IPS-18a (cell line): ENCODE measurements at regions not wholly inside any gene's neighbourhood (a gene's known extent, or its start where the extent isn't known, plus 50 kb on each side); places are given as distances from the start of the nearest gene placed in this dataset.

Experiments
- H3K27ac ChIP-seq: one replicate; pipeline ENCODE4 v1.5.1; 2013; ENCODE audit warnings: low read length
- H3K27me3 ChIP-seq: one replicate; pipeline ENCODE4 v1.6.1; 2013; ENCODE audit warnings: mild to moderate bottlenecking, low read length; ENCODE audit not compliant: control insufficient read depth, insufficient read depth
- H3K36me3 ChIP-seq: one replicate; pipeline ENCODE4 v1.6.1; 2013; ENCODE audit warnings: low read depth, low read length; ENCODE audit not compliant: control insufficient read depth
- H3K4me1 ChIP-seq: one replicate; pipeline ENCODE4 v1.6.1; 2013; ENCODE audit warnings: low read depth, low read length; ENCODE audit not compliant: control insufficient read depth
- H3K4me3 ChIP-seq: one replicate; pipeline ENCODE4 v1.5.1; 2013; ENCODE audit warnings: low read length
- H3K9ac ChIP-seq: one replicate; pipeline ENCODE4 v1.6.1; 2013; ENCODE audit warnings: mild to moderate bottlenecking, low read length, moderate library complexity
- H3K9me3 ChIP-seq: one replicate; pipeline ENCODE4 v1.6.1; 2013; ENCODE audit warnings: low read depth, low read length; ENCODE audit not compliant: control insufficient read depth

DNA sequence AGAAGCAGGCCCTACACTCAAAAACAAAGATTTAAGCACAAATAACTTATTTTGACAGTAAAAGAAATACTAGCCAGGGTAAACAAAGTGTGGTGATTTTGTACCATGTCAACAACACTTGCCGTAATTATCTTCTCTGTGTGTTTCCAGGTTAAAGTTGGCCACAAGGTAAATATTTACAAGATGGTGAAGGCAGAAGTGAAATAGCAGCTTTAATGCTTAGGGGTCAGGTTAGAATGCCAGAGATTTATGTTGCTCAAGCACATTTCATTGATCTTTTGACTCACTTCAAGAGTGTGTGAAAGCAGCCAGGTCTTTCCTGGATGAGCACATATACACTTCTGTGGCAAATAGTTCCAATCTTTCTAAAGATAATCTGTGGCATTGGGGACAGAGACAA is 270.2 kb upstream of the LUZP2 start:
- H3K27me3 ChIP-seq = no peaks in the 10 kb centered on the region
- H3K9me3 ChIP-seq = no peaks in the 10 kb centered on the region
- H3K36me3 ChIP-seq = no peaks in the 10 kb centered on the region
- no peak overlapping the region for H3K27ac ChIP-seq
- no peaks in the 10 kb centered on the region for H3K4me1 ChIP-seq
- no peak overlapping the region for H3K4me3 ChIP-seq
- H3K9ac ChIP-seq = no peak overlapping the region

DNA sequence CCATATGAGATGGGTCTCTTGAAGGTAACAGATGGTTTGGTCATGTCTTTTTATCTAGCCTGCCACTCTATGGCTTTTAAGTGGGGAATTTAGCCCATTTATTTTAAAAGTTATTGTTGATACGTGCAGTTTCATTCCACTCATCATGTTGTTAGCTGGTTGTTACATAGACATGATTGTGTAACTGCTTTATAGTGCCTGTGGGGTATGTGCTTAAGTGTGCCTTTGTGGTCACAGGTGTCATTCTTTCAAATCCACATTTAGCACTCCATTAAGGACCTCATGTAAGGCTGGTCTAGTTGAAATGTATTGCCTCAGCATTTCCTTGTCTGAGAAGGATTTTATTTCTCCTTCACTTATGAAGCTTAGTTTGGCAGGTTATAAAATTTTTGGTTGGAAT is 263.8 kb upstream of the LUZP2 start:
- Histone ChIP-seq H3K27ac (no peak overlapping the region), H3K4me3 (no peak overlapping the region), H3K4me1 (no peaks in the 10 kb centered on the region), H3K36me3 (no peaks in the 10 kb centered on the region), H3K9ac (no peak overlapping the region), H3K27me3 (no peaks in the 10 kb centered on the region), H3K9me3 (no peaks in the 10 kb centered on the region)

DNA sequence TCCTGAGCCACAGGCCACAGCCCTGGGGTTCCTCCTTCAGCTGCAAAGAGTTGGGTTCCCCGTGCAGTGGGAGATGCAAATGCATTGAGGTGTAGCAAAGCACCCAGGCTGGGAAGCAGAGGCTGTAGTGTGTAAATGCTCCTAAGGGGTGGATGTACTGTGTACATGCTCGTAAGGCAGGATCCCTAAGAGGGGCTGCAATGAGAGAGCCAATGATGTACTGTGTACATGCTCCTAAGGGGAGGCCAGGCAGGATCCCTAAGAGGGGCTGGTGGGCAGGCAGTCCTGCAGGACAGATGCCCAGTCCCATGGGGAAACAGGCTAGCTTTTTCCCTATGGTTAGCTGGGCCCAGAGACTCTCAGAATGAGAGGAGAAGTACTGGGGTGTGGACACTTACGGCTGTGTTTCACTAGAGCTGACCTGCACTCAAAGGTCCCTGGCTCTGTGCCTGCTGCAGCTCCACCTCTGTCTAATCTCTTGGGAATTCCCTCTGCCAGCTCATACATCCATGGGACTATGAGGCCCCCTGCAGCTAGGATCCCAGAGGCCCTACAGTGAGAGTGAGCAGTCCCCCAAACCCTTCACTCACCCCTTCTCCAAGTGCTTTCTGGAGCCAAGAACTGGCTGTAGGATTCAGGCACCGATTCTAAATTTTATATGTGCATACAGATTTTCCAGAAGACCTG is 261.9 kb upstream of the LUZP2 start:
- H3K27ac ChIP-seq = no peak overlapping the region
- H3K27me3 ChIP-seq = no peaks in the 10 kb centered on the region
- H3K36me3 ChIP-seq = no peaks in the 10 kb centered on the region
- no peaks in the 10 kb centered on the region for H3K4me1 ChIP-seq
- H3K9ac ChIP-seq = no peak overlapping the region
- no peaks in the 10 kb centered on the region for H3K9me3 ChIP-seq
- no peak overlapping the region for H3K4me3 ChIP-seq

DNA sequence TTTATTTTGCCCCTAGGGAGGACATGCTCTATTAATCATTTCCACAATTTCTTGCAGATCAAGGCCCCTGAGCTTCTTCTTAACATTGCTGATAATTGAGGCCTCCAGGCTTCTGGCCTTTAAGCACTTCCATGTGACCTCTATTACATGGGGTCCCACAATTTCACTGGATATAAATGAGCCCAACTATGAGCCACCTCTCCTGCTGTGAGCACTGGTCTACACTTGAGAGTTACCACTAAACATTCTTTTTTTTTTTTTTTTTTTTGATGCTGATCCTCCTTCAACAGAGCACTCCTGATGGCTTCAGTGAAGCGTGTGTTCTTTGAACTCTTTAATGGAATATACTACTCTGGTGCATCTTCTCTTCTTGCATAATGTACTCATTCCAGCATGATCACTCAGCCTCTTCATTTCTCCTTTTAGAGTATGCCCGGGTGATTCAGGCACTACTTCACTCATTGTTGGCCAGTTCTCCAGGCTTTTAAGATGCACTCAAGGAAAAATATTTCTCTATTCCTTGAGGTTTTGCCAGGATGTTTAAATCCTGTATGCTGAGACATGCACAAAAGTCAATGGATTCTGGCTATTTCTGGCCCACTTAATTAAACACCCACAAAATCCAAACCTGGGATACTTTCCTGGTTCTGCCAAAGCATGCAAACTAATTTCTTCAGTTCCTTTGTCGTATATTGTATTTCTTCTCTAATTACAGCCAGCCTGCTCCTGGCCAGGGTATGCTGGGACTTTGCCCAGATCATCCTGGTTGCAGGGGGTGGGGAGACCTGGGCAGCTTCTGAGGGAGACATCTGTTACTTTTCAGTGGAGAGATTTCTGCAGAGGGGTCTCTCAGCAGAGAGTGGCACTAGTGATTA is 257.8 kb upstream of the LUZP2 start:
- Histone ChIP-seq H3K4me3 (no peak overlapping the region), H3K9me3 (no peaks in the 10 kb centered on the region), H3K27me3 (no peaks in the 10 kb centered on the region), H3K4me1 (no peaks in the 10 kb centered on the region), H3K27ac (no peak overlapping the region), H3K9ac (no peak overlapping the region), H3K36me3 (no peaks in the 10 kb centered on the region)

DNA sequence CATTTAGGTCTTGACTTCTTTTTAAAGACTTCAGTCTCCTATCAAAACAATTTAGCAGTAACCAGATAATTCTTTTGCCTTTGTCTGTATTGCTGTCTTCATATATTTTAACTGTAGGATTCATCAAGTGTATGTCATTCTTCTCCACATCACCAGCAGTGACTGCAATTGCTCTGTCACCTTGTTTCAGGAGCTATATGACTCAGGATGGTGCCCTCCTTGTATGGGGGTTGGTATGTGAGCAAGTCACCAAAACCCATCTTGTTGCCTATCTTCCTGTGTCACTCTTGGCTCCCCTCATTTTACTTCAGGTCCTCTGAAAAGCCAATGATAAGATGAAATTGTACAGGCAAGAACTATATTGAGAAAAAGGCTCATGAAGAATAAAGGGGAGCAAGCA is 256.9 kb upstream of the LUZP2 start:
- Histone ChIP-seq H3K9me3 (no peaks in the 10 kb centered on the region), H3K4me1 (no peaks in the 10 kb centered on the region), H3K27me3 (no peaks in the 10 kb centered on the region), H3K27ac (no peak overlapping the region), H3K9ac (no peak overlapping the region), H3K4me3 (no peak overlapping the region), H3K36me3 (no peaks in the 10 kb centered on the region)

DNA sequence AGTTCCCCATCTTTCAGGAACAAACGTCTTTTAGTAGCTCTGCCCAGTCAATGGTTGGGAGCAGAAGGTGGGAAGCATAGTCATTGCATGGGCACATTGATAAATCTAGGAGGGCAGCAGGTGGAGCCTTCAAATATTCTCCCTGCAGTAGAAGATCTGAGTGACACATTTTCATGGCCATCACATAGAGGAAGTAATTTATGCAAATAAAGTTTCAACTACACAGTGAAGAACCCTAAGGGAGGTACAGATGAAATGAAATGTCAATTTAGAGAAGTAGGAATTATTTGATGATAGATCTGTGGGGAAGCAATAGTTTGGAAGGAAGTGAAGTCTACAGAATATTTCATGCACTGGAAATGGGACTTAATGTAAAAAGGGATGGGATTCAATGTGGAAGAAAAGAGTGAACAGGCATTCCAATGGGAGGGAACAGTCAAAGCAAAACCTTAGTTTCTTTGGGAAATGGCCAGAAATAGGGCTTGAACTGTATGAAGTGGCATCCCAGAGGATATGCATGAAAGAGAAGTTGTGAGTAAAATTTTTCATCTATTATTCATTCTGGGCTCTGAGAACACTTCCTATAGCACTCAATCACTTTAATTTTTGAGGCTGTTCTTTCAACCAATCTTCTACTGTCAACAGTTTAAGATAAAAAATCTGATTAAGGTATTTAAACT is 256.2 kb upstream of the LUZP2 start:
- no peak overlapping the region for H3K4me3 ChIP-seq
- no peaks in the 10 kb centered on the region for H3K4me1 ChIP-seq
- H3K36me3 ChIP-seq = no peaks in the 10 kb centered on the region
- no peak overlapping the region for H3K9ac ChIP-seq
- H3K27ac ChIP-seq = no peak overlapping the region
- no peaks in the 10 kb centered on the region for H3K9me3 ChIP-seq
- no peaks in the 10 kb centered on the region for H3K27me3 ChIP-seq

DNA sequence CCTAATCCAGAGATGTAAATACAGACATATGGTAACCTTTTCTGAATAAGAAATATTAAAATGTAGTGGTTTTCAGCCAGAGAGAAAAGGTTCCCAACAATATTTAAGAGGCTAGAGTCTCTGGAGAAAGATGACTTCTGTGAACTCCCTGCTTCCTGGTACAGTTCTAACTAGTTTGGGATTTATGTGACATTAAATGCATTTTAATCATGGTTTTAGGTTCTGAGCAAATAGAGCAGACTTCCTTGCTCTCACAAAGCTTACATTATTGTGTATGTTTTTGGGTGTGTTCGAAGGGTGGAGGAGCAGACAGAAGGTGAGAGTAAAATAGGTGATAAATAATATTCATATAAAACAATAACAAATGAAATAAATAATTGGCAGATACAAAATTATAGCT is 250.1 kb upstream of the LUZP2 start:
- no peaks in the 10 kb centered on the region for H3K4me1 ChIP-seq
- H3K27ac ChIP-seq = no peak overlapping the region
- H3K4me3 ChIP-seq = no peak overlapping the region
- no peak overlapping the region for H3K9ac ChIP-seq
- no peaks in the 10 kb centered on the region for H3K9me3 ChIP-seq
- no peaks in the 10 kb centered on the region for H3K36me3 ChIP-seq
- H3K27me3 ChIP-seq = no peaks in the 10 kb centered on the region

DNA sequence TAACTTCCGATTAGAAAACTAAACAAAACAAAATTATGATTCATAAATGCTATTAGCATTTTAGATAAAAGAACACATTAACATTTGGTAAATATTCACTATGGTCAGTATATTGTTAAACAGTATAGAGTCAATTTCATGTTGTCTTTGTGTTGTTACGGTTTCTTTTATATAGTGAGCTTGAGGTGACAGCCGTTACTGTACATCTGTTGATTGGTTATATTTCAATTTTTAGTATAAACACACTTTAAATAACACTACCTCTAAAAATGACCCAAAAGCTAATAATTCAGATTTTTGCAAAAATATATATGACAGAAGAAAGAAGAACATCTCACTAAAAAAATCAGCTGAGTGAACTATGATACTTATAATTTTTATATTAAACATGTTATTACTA is 249.0 kb upstream of the LUZP2 start:
- H3K9me3 ChIP-seq = no peaks in the 10 kb centered on the region
- no peak overlapping the region for H3K4me3 ChIP-seq
- H3K9ac ChIP-seq = no peak overlapping the region
- no peaks in the 10 kb centered on the region for H3K4me1 ChIP-seq
- no peaks in the 10 kb centered on the region for H3K36me3 ChIP-seq
- H3K27ac ChIP-seq = no peak overlapping the region
- no peaks in the 10 kb centered on the region for H3K27me3 ChIP-seq

DNA sequence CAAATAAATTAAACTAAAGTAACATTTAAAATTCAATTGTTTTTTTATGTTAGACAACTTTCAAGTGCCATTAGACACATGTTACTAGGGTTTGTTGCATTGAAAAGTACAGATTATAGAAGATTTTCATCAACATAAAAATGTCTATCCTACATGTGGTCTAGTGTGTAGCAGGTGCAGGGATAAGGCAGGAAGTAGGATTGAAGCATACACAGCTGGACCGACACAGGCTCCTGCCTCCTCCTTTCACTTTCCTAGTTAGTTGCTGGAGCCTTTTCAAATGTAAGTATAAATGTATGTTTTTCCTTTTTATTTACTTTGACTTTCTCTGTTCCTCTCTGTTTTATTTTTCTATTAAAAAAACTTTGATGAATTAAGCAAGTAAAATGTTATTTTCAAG is 246.9 kb upstream of the LUZP2 start:
- Histone ChIP-seq H3K36me3 (no peaks in the 10 kb centered on the region), H3K9ac (no peak overlapping the region), H3K4me1 (no peaks in the 10 kb centered on the region), H3K4me3 (no peak overlapping the region), H3K9me3 (no peaks in the 10 kb centered on the region), H3K27ac (no peak overlapping the region), H3K27me3 (no peaks in the 10 kb centered on the region)

DNA sequence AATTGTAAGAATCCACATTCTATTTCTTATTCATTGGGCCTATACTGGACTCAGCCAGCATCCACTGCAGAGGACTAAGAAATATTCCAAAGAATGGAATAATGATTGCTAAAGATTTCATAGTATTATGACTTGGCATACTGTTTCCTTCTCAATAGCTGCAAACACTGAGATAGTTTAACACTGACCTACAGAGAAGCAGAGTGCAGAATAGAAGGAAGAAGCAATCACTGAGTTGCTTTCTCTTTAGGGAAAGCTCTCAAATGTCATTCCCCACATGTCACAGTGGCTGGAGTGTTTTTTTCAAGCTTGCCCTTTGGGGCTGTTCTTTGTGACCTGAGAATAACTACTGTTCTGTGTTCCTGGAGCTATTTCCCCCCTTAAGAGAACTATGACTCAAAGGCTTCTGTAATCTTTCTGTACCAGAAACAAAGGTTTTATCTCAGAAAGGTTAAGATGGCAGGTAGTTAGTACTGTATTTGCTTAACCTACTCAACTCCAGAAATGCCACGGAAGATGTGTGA is 243.6 kb upstream of the LUZP2 start:
- H3K4me1 ChIP-seq = no peaks in the 10 kb centered on the region
- no peaks in the 10 kb centered on the region for H3K27me3 ChIP-seq

DNA sequence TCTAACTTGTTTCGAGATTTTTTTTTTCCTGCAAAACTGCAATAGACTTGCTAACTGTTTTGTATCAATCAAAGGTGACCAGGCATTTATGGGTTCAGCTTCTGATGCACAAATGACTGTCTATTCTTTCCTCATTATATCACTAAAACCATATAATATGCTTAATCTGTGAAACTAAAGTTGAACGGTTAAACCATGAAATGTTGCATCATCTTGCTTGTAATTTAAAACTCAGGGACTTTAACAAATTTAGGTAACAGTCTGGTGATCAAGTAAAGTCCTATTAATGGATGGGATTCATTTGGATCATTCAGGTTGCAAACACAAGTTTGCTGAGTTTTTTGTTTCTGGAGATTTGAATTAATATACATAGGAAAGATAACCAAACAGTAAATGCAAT is 232.0 kb upstream of the LUZP2 start:
- Histone ChIP-seq H3K36me3 (no peaks in the 10 kb centered on the region), H3K4me1 (no peaks in the 10 kb centered on the region), H3K9ac (no peak overlapping the region), H3K4me3 (no peak overlapping the region), H3K27ac (no peak overlapping the region), H3K9me3 (no peaks in the 10 kb centered on the region), H3K27me3 (no peaks in the 10 kb centered on the region)

More for the DNA sequence above, 243.6 kb upstream of the LUZP2 start:
- H3K4me3 ChIP-seq = no peak overlapping the region
- H3K36me3 ChIP-seq = no peaks in the 10 kb centered on the region
- no peak overlapping the region for H3K27ac ChIP-seq
- H3K9me3 ChIP-seq = no peaks in the 10 kb centered on the region
- no peak overlapping the region for H3K9ac ChIP-seq
